Fibroblast of skin of right biceps (primary cell): ENCODE measurements at regions not wholly inside any gene's neighbourhood (a gene's known extent, or its start where the extent isn't known, plus 50 kb on each side); places are given as distances from the start of the nearest gene placed in this dataset.
A peak's percentile ranks its signal among the peaks of the same experiment; 100 is the strongest.

Experiments used
- DNase-seq: peaks from one replicate; pipeline ENCODE4 v3.0.0-alpha.2; 2013

GRCh38 chr2:205860885-205861284, 178.6 kb downstream of the NRP2 start:
- no peak for DNase-seq

GRCh38 chr2:205860181-205860580, 177.9 kb downstream of the NRP2 start:
- DNase-seq, result peak; percentile 36

DNA sequence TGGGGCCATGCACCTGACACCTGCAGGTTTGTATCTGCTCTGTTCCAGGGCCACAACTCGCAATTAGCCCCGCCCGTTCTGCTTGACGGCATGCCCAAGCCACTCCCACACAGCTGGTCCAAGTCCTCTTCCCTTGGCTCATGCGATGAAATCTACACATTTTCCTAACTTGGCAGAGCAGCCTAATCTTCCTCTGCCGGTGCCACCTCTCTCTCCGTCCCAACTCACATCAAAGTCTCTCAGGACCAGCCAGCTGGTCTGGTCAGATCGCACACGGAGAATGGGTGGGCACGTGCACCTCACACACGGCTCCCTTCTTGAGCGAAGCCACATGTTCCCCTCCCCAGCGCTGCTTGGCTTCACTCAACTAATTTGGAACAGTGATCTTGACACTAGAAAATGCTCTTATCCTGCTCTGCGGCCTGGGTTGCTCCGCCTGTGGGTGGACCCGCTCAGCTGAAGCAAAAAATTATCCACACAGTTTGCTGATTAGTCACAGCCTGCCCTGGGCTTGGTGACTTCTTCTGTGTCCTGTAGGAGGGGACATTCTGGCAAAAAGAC, 176.7 kb downstream of the NRP2 start:
- peak; percentile 85 for DNase-seq

- peak; percentile 49 for DNase-seq
Measured at GRCh38 chr2:205858275-205858674, 176.0 kb downstream of the NRP2 start.

DNA sequence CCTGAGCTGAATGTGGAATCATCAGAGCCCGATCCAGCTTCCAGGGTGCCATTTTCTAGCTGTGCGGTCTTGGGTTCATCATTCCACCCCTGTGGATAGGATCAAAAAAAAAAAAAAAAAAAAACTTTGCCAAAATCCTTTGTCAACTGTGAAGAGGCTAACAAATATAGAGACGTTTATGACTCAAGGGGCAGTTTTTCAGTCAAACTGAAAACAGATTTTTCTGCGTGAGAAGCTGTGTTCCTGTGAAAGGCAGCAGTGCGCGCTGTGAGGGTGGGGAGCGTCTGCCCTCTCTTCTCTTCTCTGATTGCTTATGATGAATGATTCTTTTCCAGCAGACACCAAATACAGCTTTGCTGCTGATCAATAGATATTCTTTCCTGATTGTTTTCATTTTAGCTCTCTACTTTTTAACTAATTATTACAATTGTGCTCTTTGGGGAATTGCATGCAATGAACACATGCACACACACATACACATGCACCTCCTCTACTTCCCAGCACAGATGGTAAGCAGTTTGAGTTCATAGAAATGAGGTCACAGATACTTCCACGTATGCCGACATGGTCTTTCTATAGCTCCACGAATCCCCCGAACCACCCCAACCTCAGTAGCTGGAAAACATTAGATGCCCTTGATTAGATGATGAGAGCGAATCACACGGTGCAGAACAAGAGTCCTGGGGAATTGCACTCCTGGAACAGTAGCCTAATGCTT, 175.4 kb downstream of the NRP2 start:
- DNase-seq, result peak; percentile 41

DNA sequence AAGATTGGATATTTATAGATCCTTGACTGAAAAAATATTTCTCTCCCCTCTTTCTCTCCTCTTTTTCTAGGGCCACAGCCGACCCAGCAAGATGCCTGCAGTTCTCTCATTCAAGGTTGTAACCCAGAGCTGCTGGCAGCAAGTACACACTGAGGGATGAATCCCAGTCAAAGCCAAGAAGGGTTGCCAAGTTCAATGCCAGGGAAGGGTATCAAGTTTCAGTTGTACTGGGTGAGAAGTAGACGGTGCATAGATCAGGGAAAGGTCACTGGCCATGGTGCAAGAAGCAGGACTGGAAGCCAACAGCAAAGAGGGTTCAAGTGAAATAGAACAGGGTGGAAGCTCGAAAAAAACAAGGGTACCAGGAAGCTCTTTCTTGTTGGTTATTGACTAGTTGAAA, 170.2 kb downstream of the NRP2 start:
- no peak for DNase-seq

- no peak for DNase-seq
Measured at GRCh38 chr2:205850611-205851010, 168.3 kb downstream of the NRP2 start.

DNA sequence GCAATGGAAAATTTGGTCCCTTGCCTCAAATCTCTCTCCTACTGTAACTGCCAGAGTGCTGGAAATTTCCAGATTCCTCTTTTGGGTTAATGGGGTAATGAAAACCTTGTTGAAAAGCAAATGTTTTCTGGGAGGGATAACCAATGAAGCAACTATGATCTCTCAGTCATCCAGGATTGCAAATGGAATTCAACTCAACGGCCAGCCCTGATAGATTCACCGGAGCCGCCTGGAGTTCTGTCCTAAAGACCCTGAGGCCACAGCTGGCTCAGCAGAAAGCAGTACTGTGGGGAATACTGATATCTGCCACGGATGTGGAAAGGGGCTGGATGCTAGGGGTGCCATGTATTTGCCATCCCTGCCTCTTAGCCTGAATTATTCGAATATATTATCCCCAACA, 167.8 kb downstream of the NRP2 start:
- no peak for DNase-seq

DNA sequence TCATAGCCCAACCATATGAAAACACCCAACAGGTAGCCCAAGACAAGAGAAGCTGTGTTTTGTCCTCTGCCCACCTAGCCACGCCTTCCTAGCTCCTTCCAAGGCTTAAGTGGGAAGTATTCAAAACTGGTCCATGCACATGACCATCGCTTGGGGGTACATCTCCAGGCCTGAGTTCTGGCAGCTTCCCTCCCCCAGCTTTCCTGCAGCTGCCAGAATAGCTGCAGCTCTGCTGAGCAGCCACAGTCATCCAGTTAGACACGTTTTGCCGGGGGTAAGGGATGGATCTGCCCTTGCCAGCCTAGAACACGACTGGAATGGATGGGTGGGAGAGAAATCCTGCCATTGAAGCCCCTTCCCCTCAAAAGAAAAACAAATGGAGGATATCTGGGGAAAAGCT, 166.8 kb downstream of the NRP2 start:
- no peak for DNase-seq

- DNase-seq, result peak; percentile 41
Measured at GRCh38 chr2:205848601-205849000, 166.3 kb downstream of the NRP2 start.
